Effector memory CD8-positive, alpha-beta T cell (primary cell): ENCODE measurements at regions not wholly inside any gene's neighbourhood (a gene's known extent, or its start where the extent isn't known, plus 50 kb on each side); places are given as distances from the start of the nearest gene placed in this dataset.
"Not testable (repeated sequence)": the region's sequence is repeated elsewhere in the genome, so short reads cannot be mapped to it uniquely, and the experiment has no call there.

ENCODE experiments used
- ATAC-seq: fragments of 150-1000 bp; cut with Tn5 transposase; replicated peaks from 2 replicates; pipeline ENCODE4 v1.10.0; 2021; ENCODE audit warnings: mild to moderate bottlenecking, moderate library complexity
- DNase-seq, 3 experiments: peaks; one replicate each; pipeline ENCODE4 v3.0.0; 2021
- H3K27ac Mint-ChIP-seq, 2 donors: one replicate each; pipeline ENCODE4 v1.8.0; 2022; ENCODE audit warnings: mild to moderate bottlenecking in 2 of 2, mixed read lengths in 2 of 2, moderate library complexity in 2 of 2
- H3K27me3 Mint-ChIP-seq, 2 donors: one replicate each; pipeline ENCODE4 v1.8.0; 2022; ENCODE audit warnings: mixed read lengths in 2 of 2
- H3K36me3 Mint-ChIP-seq: one replicate; pipeline ENCODE4 v1.8.0; 2022; ENCODE audit warnings: mild to moderate bottlenecking, moderate library complexity, mixed read lengths; ENCODE audit not compliant: insufficient read depth
- H3K4me1 Mint-ChIP-seq, 2 donors: one replicate each; pipeline ENCODE4 v1.8.0; 2022; ENCODE audit warnings: low read depth in 2 of 2, mixed read lengths in 2 of 2
- H3K4me3 Mint-ChIP-seq, 2 donors: one replicate each; pipeline ENCODE4 v1.8.0; 2022; ENCODE audit warnings: mild to moderate bottlenecking in 2 of 2, mixed read lengths in 2 of 2, moderate library complexity in 2 of 2
- H3K9me3 Mint-ChIP-seq, 2 donors: one replicate each; pipeline ENCODE4 v1.8.0; 2022; ENCODE audit warnings: mixed read lengths in 2 of 2

GRCh38 chr3:16767006-16767405, 117.7 kb upstream of the PLCL2 start:
- no peak for ATAC-seq
- H3K27me3 Mint-ChIP-seq = no peaks in the 10 kb centered on the region
- no peaks in the 10 kb centered on the region for H3K4me1 Mint-ChIP-seq
- H3K36me3 Mint-ChIP-seq = no peaks in the 10 kb centered on the region
- DNase-seq = no peak
- H3K9me3 Mint-ChIP-seq = no peaks in the 10 kb centered on the region
- no peak overlapping the region for H3K27ac Mint-ChIP-seq
- no peak overlapping the region for H3K4me3 Mint-ChIP-seq

- ATAC-seq (no peak), DNase-seq (no peak)
- Mint-ChIP-seq H3K4me1 (peaks cover 6 to 8% of the 10 kb centered on the region in 2 donors), H3K27ac (no peak overlapping the region), H3K4me3 (no peak overlapping the region), H3K36me3 (no peaks in the 10 kb centered on the region), H3K9me3 (no peaks in the 10 kb centered on the region), H3K27me3 (no peaks in the 10 kb centered on the region)
Observed at GRCh38 chr3:16768014-16768413, 116.7 kb upstream of the PLCL2 start.

GRCh38 chr3:16768956-16769355, 115.8 kb upstream of the PLCL2 start:
- DNase-seq (no peak), ATAC-seq (no peak)
- H3K36me3 Mint-ChIP-seq = no peaks in the 10 kb centered on the region
- no peak overlapping the region for H3K4me3 Mint-ChIP-seq
- no peaks in the 10 kb centered on the region for H3K9me3 Mint-ChIP-seq
- H3K27ac Mint-ChIP-seq = no peak overlapping the region
- H3K27me3 Mint-ChIP-seq = no peaks in the 10 kb centered on the region
- peaks cover 9 to 11% of the 10 kb centered on the region in 2 donors for H3K4me1 Mint-ChIP-seq

- peaks cover 9 to 12% of the 10 kb centered on the region in 2 donors for H3K4me1 Mint-ChIP-seq
- no peaks in the 10 kb centered on the region for H3K27me3 Mint-ChIP-seq
- no peak overlapping the region for H3K4me3 Mint-ChIP-seq
- ATAC-seq = no peak
- no peak overlapping the region for H3K27ac Mint-ChIP-seq
- no peaks in the 10 kb centered on the region for H3K9me3 Mint-ChIP-seq
- no peaks in the 10 kb centered on the region for H3K36me3 Mint-ChIP-seq
- no peak for DNase-seq
Observed at GRCh38 chr3:16769525-16769924, 115.2 kb upstream of the PLCL2 start.

- Mint-ChIP-seq H3K4me1 (peaks cover 12 to 16% of the 10 kb centered on the region in 2 donors), H3K9me3 (no peaks in the 10 kb centered on the region), H3K4me3 (no peak overlapping the region), H3K27me3 (peaks cover 0 to 5% of the 10 kb centered on the region in 2 donors), H3K36me3 (no peaks in the 10 kb centered on the region), H3K27ac (no peak overlapping the region)
- DNase-seq = no peak
- no peak for ATAC-seq
Observed at GRCh38 chr3:16770021-16770420, 114.7 kb upstream of the PLCL2 start.

- Mint-ChIP-seq H3K4me3 (no peak overlapping the region), H3K4me1 (peaks cover 12 to 16% of the 10 kb centered on the region in 2 donors), H3K9me3 (no peaks in the 10 kb centered on the region), H3K36me3 (no peaks in the 10 kb centered on the region), H3K27me3 (peaks cover 0 to 12% of the 10 kb centered on the region in 2 donors), H3K27ac (no peak overlapping the region)
- DNase-seq (no peak), ATAC-seq (no peak)
Observed at GRCh38 chr3:16770792-16771191, 114.0 kb upstream of the PLCL2 start.

- H3K27ac Mint-ChIP-seq, ATAC-seq, H3K4me3 Mint-ChIP-seq, H3K9me3 Mint-ChIP-seq, H3K36me3 Mint-ChIP-seq, DNase-seq: not testable (repeated sequence)
- H3K27me3 Mint-ChIP-seq = peaks cover 18 to 32% of the 10 kb centered on the region in 2 donors
- peaks cover 12 to 16% of the 10 kb centered on the region in 2 donors for H3K4me1 Mint-ChIP-seq
Observed at GRCh38 chr3:16773594-16773993, 111.2 kb upstream of the PLCL2 start.

- H3K36me3 Mint-ChIP-seq, ATAC-seq, H3K9me3 Mint-ChIP-seq, H3K27ac Mint-ChIP-seq, DNase-seq: not testable (repeated sequence)
- peak overlapping the region in 1 of 2 donors; percentile 46 for H3K4me3 Mint-ChIP-seq
- peaks cover 25 to 32% of the 10 kb centered on the region in 2 donors for H3K27me3 Mint-ChIP-seq
- H3K4me1 Mint-ChIP-seq = peaks cover 12 to 16% of the 10 kb centered on the region in 2 donors
Observed at GRCh38 chr3:16774536-16774935, 110.2 kb upstream of the PLCL2 start.

- ATAC-seq (no peak), DNase-seq (no peak)
- Mint-ChIP-seq H3K36me3 (no peaks in the 10 kb centered on the region), H3K27ac (no peak overlapping the region), H3K4me3 (no peak overlapping the region), H3K4me1 (peaks cover 27 to 28% of the 10 kb centered on the region in 2 donors), H3K9me3 (peaks cover 0 to 2% of the 10 kb centered on the region in 2 donors), H3K27me3 (no peaks in the 10 kb centered on the region)
Observed at GRCh38 chr3:16784973-16785372, 99.8 kb upstream of the PLCL2 start.

GRCh38 chr3:16785465-16785864, 99.3 kb upstream of the PLCL2 start:
- no peak overlapping the region for H3K27ac Mint-ChIP-seq
- H3K9me3 Mint-ChIP-seq = no peaks in the 10 kb centered on the region
- ATAC-seq = no peak
- H3K36me3 Mint-ChIP-seq = no peaks in the 10 kb centered on the region
- H3K4me3 Mint-ChIP-seq = no peak overlapping the region
- H3K4me1 Mint-ChIP-seq = peaks cover 32 to 33% of the 10 kb centered on the region in 2 donors
- H3K27me3 Mint-ChIP-seq = no peaks in the 10 kb centered on the region
- DNase-seq = no peak

GRCh38 chr3:16788440-16789056, 96.2 kb upstream of the PLCL2 start:
- peaks cover 9 to 13% of the 10 kb centered on the region in 2 donors for H3K27me3 Mint-ChIP-seq
- DNase-seq (no peak), ATAC-seq (no peak)
- no peaks in the 10 kb centered on the region for H3K9me3 Mint-ChIP-seq
- no peaks in the 10 kb centered on the region for H3K36me3 Mint-ChIP-seq
- peaks cover 40 to 45% of the 10 kb centered on the region in 2 donors for H3K4me1 Mint-ChIP-seq
- peak overlapping the region; percentile 18 to 51 for H3K4me3 Mint-ChIP-seq
- H3K27ac Mint-ChIP-seq = peak overlapping the region in 1 of 2 donors; percentile 3

- DNase-seq (peak; percentile 47 to 51 (median 49)), ATAC-seq (peak; percentile 98)
- peak overlapping the region; percentile 59 to 62 for H3K27ac Mint-ChIP-seq
- peak overlapping the region; percentile 36 to 51 for H3K4me3 Mint-ChIP-seq
- H3K4me1 Mint-ChIP-seq = peaks cover 40 to 43% of the 10 kb centered on the region in 2 donors
- no peaks in the 10 kb centered on the region for H3K36me3 Mint-ChIP-seq
- H3K27me3 Mint-ChIP-seq = peaks cover 9 to 14% of the 10 kb centered on the region in 2 donors
- H3K9me3 Mint-ChIP-seq = no peaks in the 10 kb centered on the region
Observed at GRCh38 chr3:16789344-16790120, 95.2 kb upstream of the PLCL2 start.

- Mint-ChIP-seq H3K9me3 (no peaks in the 10 kb centered on the region), H3K27me3 (peaks cover 9 to 14% of the 10 kb centered on the region in 2 donors), H3K4me3 (peak overlapping the region; percentile 36 to 51), H3K36me3 (no peaks in the 10 kb centered on the region), H3K4me1 (peaks cover 40 to 43% of the 10 kb centered on the region in 2 donors), H3K27ac (peak overlapping the region in 1 of 2 donors; percentile 62)
- ATAC-seq (no peak), DNase-seq (no peak)
Observed at GRCh38 chr3:16790432-16791400, 94.0 kb upstream of the PLCL2 start.
